HG02678 (cell line): ENCODE measurements at regions not wholly inside any gene's neighbourhood (a gene's known extent, or its start where the extent isn't known, plus 50 kb on each side); places are given as distances from the start of the nearest gene placed in this dataset.

Source experiments
- ATAC-seq: cut with Tn5 transposase; IDR thresholded peaks from one replicate; pipeline ENCODE4 v1.9.1; 2021; ENCODE audit warnings: mild to moderate bottlenecking, moderate library complexity; ENCODE audit not compliant: unreplicated experiment

- ATAC-seq, result no peak
Observed at GRCh38 chr6:56378507-56378906, 131.1 kb upstream of the COL21A1 start.

- no peak for ATAC-seq
Observed at GRCh38 chr6:56377295-56377694, 129.9 kb upstream of the COL21A1 start.

GRCh38 chr6:56375806-56376205 is 128.4 kb upstream of the COL21A1 start:
- ATAC-seq, result no peak

- ATAC-seq, result no peak
Observed at GRCh38 chr6:56374841-56375369, 127.5 kb upstream of the COL21A1 start.

GRCh38 chr6:56372406-56372995 is 125.1 kb upstream of the COL21A1 start:
- ATAC-seq, result no peak

GRCh38 chr6:56370561-56371211 is 123.3 kb upstream of the COL21A1 start:
- peak; percentile 84 for ATAC-seq

GRCh38 chr6:56370127-56370540 is 122.8 kb upstream of the COL21A1 start:
- ATAC-seq, result no peak

GRCh38 chr6:56368491-56368890 is 121.1 kb upstream of the COL21A1 start:
- no peak for ATAC-seq

- no peak for ATAC-seq
Observed at GRCh38 chr6:56366141-56366852, 118.9 kb upstream of the COL21A1 start.

GRCh38 chr6:56364827-56365339 is 117.5 kb upstream of the COL21A1 start:
- ATAC-seq, result no peak

GRCh38 chr6:56364431-56364826 is 117.0 kb upstream of the COL21A1 start:
- ATAC-seq, result no peak

- no peak for ATAC-seq
Observed at GRCh38 chr6:56363796-56364430, 116.5 kb upstream of the COL21A1 start.

GRCh38 chr6:56361812-56362211 is 114.4 kb upstream of the COL21A1 start:
- no peak for ATAC-seq

GRCh38 chr6:56359201-56359899 is 112.0 kb upstream of the COL21A1 start:
- peak; percentile 93 for ATAC-seq

- no peak for ATAC-seq
Observed at GRCh38 chr6:56357616-56358373, 110.4 kb upstream of the COL21A1 start.

GRCh38 chr6:56356426-56356825 is 109.0 kb upstream of the COL21A1 start:
- ATAC-seq, result no peak

- no peak for ATAC-seq
Observed at GRCh38 chr6:56353860-56354259, 106.5 kb upstream of the COL21A1 start.

- no peak for ATAC-seq
Observed at GRCh38 chr6:56350628-56351260, 103.4 kb upstream of the COL21A1 start.

GRCh38 chr6:56349194-56349593 is 101.8 kb upstream of the COL21A1 start:
- ATAC-seq, result no peak
